ENCODE measurements at regions not wholly inside any gene's neighbourhood (a gene's known extent, or its start where the extent isn't known, plus 50 kb on each side); places are given as distances from the start of the nearest gene placed in this dataset.

DNA sequence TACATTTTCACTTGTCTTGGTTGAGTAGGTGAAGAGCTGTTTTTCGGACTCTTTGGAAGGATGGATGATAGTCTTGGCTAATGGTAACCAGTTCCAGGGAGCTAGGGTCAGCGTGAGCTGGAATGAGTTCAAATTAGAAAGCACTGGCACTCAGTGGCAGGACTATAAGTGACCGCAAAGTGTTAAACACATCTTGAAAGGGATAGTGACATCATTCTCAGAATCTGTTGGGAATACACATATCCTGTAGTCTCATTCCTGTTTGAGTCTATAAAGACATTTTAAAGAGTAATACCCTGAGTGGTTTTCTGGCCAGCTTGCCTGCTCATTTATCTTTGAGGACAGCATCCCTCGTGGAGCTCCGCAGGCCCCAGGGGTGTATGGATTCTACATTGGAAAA lies 56.7 kb upstream of the TMEM248 start:
- H3K27ac ChIP-seq (ENCODE audit: low read depth, low read length), result no peak overlapping the region
- no peak overlapping the region for H3K4me3 Mint-ChIP-seq (ENCODE audit: unreplicated experiment)
- no peaks in the 10 kb centered on the region for H3K27me3 Mint-ChIP-seq (ENCODE audit: low read depth, unreplicated experiment)
- H4K20me1 ChIP-seq (ENCODE audit: insufficient read depth, low read length), result no peaks in the 10 kb centered on the region
- no peak overlapping the region for H3K4me3 ChIP-seq (ENCODE audit: insufficient read depth, low read depth, low read length)
- no peak for FAIRE-seq
- H2AFZ ChIP-seq (ENCODE audit: low read depth, low read length), result no peak overlapping the region
- H3K9me3 Mint-ChIP-seq (ENCODE audit: unreplicated experiment), result no peaks in the 10 kb centered on the region
- DNase-seq (ENCODE audit: low read depth), result no peak
- H3K36me3 ChIP-seq (ENCODE audit: insufficient read depth, low read length), result no peaks in the 10 kb centered on the region
- H3K9me3 ChIP-seq (ENCODE audit: insufficient read depth, low read depth, low read length), result no peaks in the 10 kb centered on the region
- peaks cover 10% of the 10 kb centered on the region for H3K4me1 Mint-ChIP-seq (ENCODE audit: low read depth, unreplicated experiment)
- H3K4me2 ChIP-seq (ENCODE audit: low read length), result no peak overlapping the region
- no peak overlapping the region for H3K9ac ChIP-seq (ENCODE audit: low read length)
- no peak for TF ChIP-seq EZH2 (IDR thresholded peaks at IDR 0.05; ENCODE audit: insufficient read depth, low read length)
- H3K36me3 Mint-ChIP-seq (ENCODE audit: low read depth, unreplicated experiment), result peaks cover 22% of the 10 kb centered on the region
- H3K4me1 ChIP-seq (ENCODE audit: insufficient read depth, low read length), result no peaks in the 10 kb centered on the region
- H3K27me3 ChIP-seq (ENCODE audit: insufficient read depth, low read length), result no peaks in the 10 kb centered on the region
- no peak overlapping the region for H3K27ac Mint-ChIP-seq (ENCODE audit: unreplicated experiment)
- H3K79me2 ChIP-seq (ENCODE audit: insufficient read depth, low read length), result no peaks in the 10 kb centered on the region

DNA sequence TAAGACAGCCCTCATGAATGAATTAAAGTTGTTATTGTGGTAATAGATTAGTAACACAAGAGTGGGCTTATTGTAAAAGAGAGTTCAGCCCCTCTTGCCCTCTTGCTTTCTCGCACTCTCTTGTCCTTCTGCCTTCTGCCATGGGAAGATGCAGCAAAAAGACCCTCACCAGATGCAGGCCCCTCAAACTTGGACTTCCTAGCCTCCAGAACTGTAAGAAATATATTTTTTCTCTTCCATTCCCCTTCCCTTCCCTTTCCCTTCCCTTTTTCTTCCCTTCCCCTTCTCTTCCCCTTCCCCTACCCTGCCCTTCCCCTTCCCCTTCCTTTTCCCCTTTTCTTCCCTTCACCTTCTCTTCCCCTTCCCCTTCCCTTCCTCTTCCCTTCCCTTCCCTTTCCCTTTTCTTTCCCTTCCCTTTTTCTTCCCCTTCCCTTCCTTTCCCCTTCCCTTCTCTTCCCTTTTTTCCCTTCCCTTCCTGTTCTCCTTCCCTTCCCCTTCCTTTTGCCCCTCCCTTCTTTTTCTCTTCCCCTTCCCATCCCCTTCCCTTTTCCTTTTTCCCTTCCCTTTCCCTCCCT lies 55.6 kb upstream of the TMEM248 start:
- Histone ChIP-seq H3K4me1 (ENCODE audit: insufficient read depth, low read length) (no peaks in the 10 kb centered on the region), H3K79me2 (ENCODE audit: insufficient read depth, low read length) (no peaks in the 10 kb centered on the region), H3K36me3 (ENCODE audit: insufficient read depth, low read length) (no peaks in the 10 kb centered on the region), H3K9me3 (ENCODE audit: insufficient read depth, low read depth, low read length) (no peaks in the 10 kb centered on the region), H3K9ac (ENCODE audit: low read length) (no peak overlapping the region), H3K4me3 (ENCODE audit: insufficient read depth, low read depth, low read length) (no peak overlapping the region), H2AFZ (ENCODE audit: low read depth, low read length) (no peak overlapping the region), H3K27ac (ENCODE audit: low read depth, low read length) (no peak overlapping the region), H3K27me3 (ENCODE audit: insufficient read depth, low read length) (no peaks in the 10 kb centered on the region), H3K4me2 (ENCODE audit: low read length) (no peak overlapping the region), H4K20me1 (ENCODE audit: insufficient read depth, low read length) (no peaks in the 10 kb centered on the region)
- no peak for TF ChIP-seq EZH2 (IDR thresholded peaks at IDR 0.05; ENCODE audit: insufficient read depth, low read length)
- TF ChIP-seq, protein P1, sequence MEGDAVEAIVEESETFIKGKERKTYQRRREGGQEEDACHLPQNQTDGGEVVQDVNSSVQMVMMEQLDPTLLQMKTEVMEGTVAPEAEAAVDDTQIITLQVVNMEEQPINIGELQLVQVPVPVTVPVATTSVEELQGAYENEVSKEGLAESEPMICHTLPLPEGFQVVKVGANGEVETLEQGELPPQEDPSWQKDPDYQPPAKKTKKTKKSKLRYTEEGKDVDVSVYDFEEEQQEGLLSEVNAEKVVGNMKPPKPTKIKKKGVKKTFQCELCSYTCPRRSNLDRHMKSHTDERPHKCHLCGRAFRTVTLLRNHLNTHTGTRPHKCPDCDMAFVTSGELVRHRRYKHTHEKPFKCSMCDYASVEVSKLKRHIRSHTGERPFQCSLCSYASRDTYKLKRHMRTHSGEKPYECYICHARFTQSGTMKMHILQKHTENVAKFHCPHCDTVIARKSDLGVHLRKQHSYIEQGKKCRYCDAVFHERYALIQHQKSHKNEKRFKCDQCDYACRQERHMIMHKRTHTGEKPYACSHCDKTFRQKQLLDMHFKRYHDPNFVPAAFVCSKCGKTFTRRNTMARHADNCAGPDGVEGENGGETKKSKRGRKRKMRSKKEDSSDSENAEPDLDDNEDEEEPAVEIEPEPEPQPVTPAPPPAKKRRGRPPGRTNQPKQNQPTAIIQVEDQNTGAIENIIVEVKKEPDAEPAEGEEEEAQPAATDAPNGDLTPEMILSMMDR (IDR thresholded peaks at IDR 0.05; ENCODE audit: insufficient read depth, low read depth, low read length), result no peak
- Mint-ChIP-seq H3K36me3 (ENCODE audit: low read depth, unreplicated experiment) (peaks cover 21% of the 10 kb centered on the region), H3K4me3 (ENCODE audit: unreplicated experiment) (no peak overlapping the region), H3K27me3 (ENCODE audit: low read depth, unreplicated experiment) (no peaks in the 10 kb centered on the region), H3K4me1 (ENCODE audit: low read depth, unreplicated experiment) (no peaks in the 10 kb centered on the region), H3K9me3 (ENCODE audit: unreplicated experiment) (no peaks in the 10 kb centered on the region), H3K27ac (ENCODE audit: unreplicated experiment) (no peak overlapping the region)
- FAIRE-seq (no peak), DNase-seq (ENCODE audit: low read depth) (no peak)

DNA sequence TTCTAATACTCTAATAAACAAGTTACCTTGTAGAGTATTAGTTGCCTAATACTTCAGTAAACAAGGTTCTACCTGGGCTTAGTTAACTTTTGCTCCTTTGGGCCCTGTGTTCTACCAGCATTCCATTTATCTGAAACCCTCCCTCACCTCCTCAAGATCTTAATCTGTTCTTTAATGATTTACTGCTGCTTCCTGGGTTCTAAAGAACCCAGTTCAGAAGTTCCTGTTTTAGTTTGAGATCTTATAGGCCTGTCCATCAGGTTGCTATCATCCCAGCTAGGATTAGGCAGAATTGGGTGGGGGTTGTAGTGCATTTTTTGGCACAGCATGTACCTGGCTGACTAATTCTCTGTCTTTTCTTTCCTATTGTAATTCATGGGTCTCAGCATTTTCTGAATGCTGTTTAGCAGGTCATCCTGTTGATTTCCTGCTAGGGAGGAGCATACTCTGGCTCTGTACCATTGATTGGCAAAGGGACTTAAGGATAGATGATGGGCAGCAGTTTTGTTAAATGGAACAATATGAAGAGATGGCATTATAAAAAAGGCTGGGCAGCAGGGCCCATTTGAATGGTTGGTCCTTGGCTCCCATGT lies 53.7 kb upstream of the TMEM248 start:
- Mint-ChIP-seq H3K27ac (ENCODE audit: unreplicated experiment) (no peak overlapping the region), H3K27me3 (ENCODE audit: low read depth, unreplicated experiment) (no peaks in the 10 kb centered on the region), H3K36me3 (ENCODE audit: low read depth, unreplicated experiment) (peaks cover 23% of the 10 kb centered on the region), H3K9me3 (ENCODE audit: unreplicated experiment) (no peaks in the 10 kb centered on the region), H3K4me1 (ENCODE audit: low read depth, unreplicated experiment) (no peaks in the 10 kb centered on the region), H3K4me3 (ENCODE audit: unreplicated experiment) (no peak overlapping the region)
- H3K36me3 ChIP-seq (ENCODE audit: insufficient read depth, low read length), result no peaks in the 10 kb centered on the region
- DNase-seq (ENCODE audit: low read depth), result no peak
- H4K20me1 ChIP-seq (ENCODE audit: insufficient read depth, low read length), result no peaks in the 10 kb centered on the region
- H3K4me3 ChIP-seq (ENCODE audit: insufficient read depth, low read depth, low read length), result no peak overlapping the region
- no peaks in the 10 kb centered on the region for H3K27me3 ChIP-seq (ENCODE audit: insufficient read depth, low read length)
- peaks cover 2% of the 10 kb centered on the region for H3K4me1 ChIP-seq (ENCODE audit: insufficient read depth, low read length)
- no peak overlapping the region for H2AFZ ChIP-seq (ENCODE audit: low read depth, low read length)
- H3K79me2 ChIP-seq (ENCODE audit: insufficient read depth, low read length), result no peaks in the 10 kb centered on the region
- H3K27ac ChIP-seq (ENCODE audit: low read depth, low read length), result no peak overlapping the region
- FAIRE-seq, result no peak
- no peak overlapping the region for H3K9ac ChIP-seq (ENCODE audit: low read length)
- no peaks in the 10 kb centered on the region for H3K9me3 ChIP-seq (ENCODE audit: insufficient read depth, low read depth, low read length)
- no peak overlapping the region for H3K4me2 ChIP-seq (ENCODE audit: low read length)
- no peak for TF ChIP-seq EZH2 (IDR thresholded peaks at IDR 0.05; ENCODE audit: insufficient read depth, low read length)
- TF ChIP-seq, protein P1 (IDR thresholded peaks at IDR 0.05; ENCODE audit: insufficient read depth, low read depth, low read length), result no peak
